Breast epithelium (tissue), 3 donors: ENCODE measurements at regions not wholly inside any gene's neighbourhood (a gene's known extent, or its start where the extent isn't known, plus 50 kb on each side); places are given as distances from the start of the nearest gene placed in this dataset.

Experiments
- CTCF ChIP-seq, 3 donors: fragments of 450-650 bp; IDR thresholded peaks; one replicate each; pipeline ENCODE4 v1.5.1; 2016 to 2017; ENCODE audit warnings: antibody characterized with exemption in 3 of 3, mild to moderate bottlenecking in 3 of 3, moderate library complexity in 3 of 3
- POLR2A ChIP-seq: fragments of 450-650 bp; IDR thresholded peaks from one replicate; pipeline ENCODE4 v1.6.1; 2016; ENCODE audit warnings: antibody characterized with exemption, mild to moderate bottlenecking, moderate library complexity
- POLR2AphosphoS5 ChIP-seq, 3 donors: sonication (generic); formaldehyde crosslinking; IDR thresholded peaks; one replicate each; pipeline ENCODE4 v1.6.1; 2017; ENCODE audit warnings: antibody characterized with exemption in 3 of 3

GRCh38 chr12:86523844-86524243, 267.7 kb upstream of the MGAT4C start:
- no peak for TF ChIP-seq POLR2AphosphoS5 (IDR thresholded peaks at IDR 0.05)
- TF ChIP-seq POLR2A: no peak
- TF ChIP-seq CTCF (IDR thresholded peaks at IDR 0.05): no peak
